Small intestine (tissue), 7 donors: ENCODE measurements at regions not wholly inside any gene's neighbourhood (a gene's known extent, or its start where the extent isn't known, plus 50 kb on each side); places are given as distances from the start of the nearest gene placed in this dataset.

Experiments used
- DNase-seq, 2 donors: peaks; one replicate each; pipeline versions ENCODE4 v3.0.0 to v3.0.0-alpha.2; 2013
- FAIRE-seq: peaks from 2 replicates; lab custom pipeline; 2012; peaks lifted over from hg19 to GRCh38; lab: Jason Lieb, UNC
- H3K27ac ChIP-seq, 3 donors: one replicate each; pipeline ENCODE4 v1.5.1; 2013; ENCODE audit warnings: low read length in 2 of 3, mild to moderate bottlenecking in 2 of 3, control low read depth in 1 of 3, inconsistent platforms in 1 of 3, low read depth in 1 of 3, moderate library complexity in 1 of 3
- H3K27me3 ChIP-seq, 3 donors: one replicate each; pipeline ENCODE4 v1.6.1; 2013; ENCODE audit warnings: low read length in 3 of 3, inconsistent platforms in 1 of 3; ENCODE audit not compliant: control insufficient read depth in 3 of 3, insufficient read depth in 3 of 3
- H3K36me3 ChIP-seq, 3 donors: one replicate each; pipeline ENCODE4 v1.6.1; 2013; ENCODE audit warnings: low read length in 3 of 3, inconsistent platforms in 1 of 3, low read depth in 1 of 3, mild to moderate bottlenecking in 1 of 3, moderate library complexity in 1 of 3; ENCODE audit not compliant: control insufficient read depth in 3 of 3, insufficient read depth in 2 of 3
- H3K4me1 ChIP-seq, 3 donors: one replicate each; pipeline ENCODE4 v1.6.1; 2013; ENCODE audit warnings: low read length in 2 of 3, inconsistent platforms in 1 of 3, low read depth in 1 of 3, mild to moderate bottlenecking in 1 of 3, moderate library complexity in 1 of 3; ENCODE audit not compliant: control insufficient read depth in 3 of 3, insufficient read depth in 2 of 3
- H3K4me3 ChIP-seq, 3 donors: one replicate each; pipeline ENCODE4 v1.5.1; 2013; ENCODE audit warnings: low read length in 3 of 3, control low read depth in 1 of 3, inconsistent platforms in 1 of 3, low read depth in 1 of 3, mild to moderate bottlenecking in 1 of 3, moderate library complexity in 1 of 3
- H3K9me3 ChIP-seq, 2 donors: one replicate each; pipeline ENCODE4 v1.6.1; 2013; ENCODE audit warnings: low read depth in 1 of 2, low read length in 1 of 2; ENCODE audit not compliant: control insufficient read depth in 2 of 2, insufficient read depth in 1 of 2
- WGBS, 3 donors: extraction: QIAGEN DNeasy Blood & Tissue Kit; methylation state at CpG; one replicate each; pipeline ENCODE4 v1.1.7; 2013; 5-methylcytosine and 5-hydroxymethylcytosine counted together
- donor health status: healthy with polysubstance abuse.
- donor health status: control.
- donor health status: control.
- donor health status: Bipolar disorder and iron deficiency.
- donor health status: healthy.

- H3K27ac ChIP-seq, result no peak overlapping the region
- 57 to 68% (median 62%) methylated on average over 5 of the region's 5 CpGs for WGBS, 3 donors
- no peaks in the 10 kb centered on the region for H3K4me1 ChIP-seq
- no peaks in the 10 kb centered on the region for H3K9me3 ChIP-seq
- H3K36me3 ChIP-seq, result no peaks in the 10 kb centered on the region
- no peak for FAIRE-seq
- H3K27me3 ChIP-seq, result no peaks in the 10 kb centered on the region
- DNase-seq, result no peak
- no peak overlapping the region for H3K4me3 ChIP-seq
Observed at GRCh38 chr22:22815397-22816170, 72.0 kb upstream of the IGLL5 start.

- Histone ChIP-seq H3K4me1 (no peaks in the 10 kb centered on the region), H3K27me3 (no peaks in the 10 kb centered on the region), H3K36me3 (no peaks in the 10 kb centered on the region), H3K4me3 (no peak overlapping the region), H3K9me3 (no peaks in the 10 kb centered on the region), H3K27ac (no peak overlapping the region)
- no peak for FAIRE-seq
- WGBS, 3 donors, result 81 to 88% (median 82%) methylated on average over 6 of the region's 6 CpGs
- DNase-seq, result no peak
Observed at GRCh38 chr22:22816171-22816514, 71.5 kb upstream of the IGLL5 start.

GRCh38 chr22:22816766-22817410 lies 70.7 kb upstream of the IGLL5 start:
- WGBS, 3 donors, result 75 to 85% (median 84%) methylated on average over 8 of the region's 8 CpGs
- H3K27me3 ChIP-seq, result no peaks in the 10 kb centered on the region
- no peaks in the 10 kb centered on the region for H3K4me1 ChIP-seq
- no peaks in the 10 kb centered on the region for H3K9me3 ChIP-seq
- no peak for FAIRE-seq
- DNase-seq, result no peak
- no peak overlapping the region for H3K4me3 ChIP-seq
- H3K27ac ChIP-seq, result no peak overlapping the region
- H3K36me3 ChIP-seq, result no peaks in the 10 kb centered on the region

- Histone ChIP-seq H3K27me3 (no peaks in the 10 kb centered on the region), H3K27ac (no peak overlapping the region), H3K9me3 (no peaks in the 10 kb centered on the region), H3K36me3 (no peaks in the 10 kb centered on the region), H3K4me1 (no peaks in the 10 kb centered on the region), H3K4me3 (no peak overlapping the region)
- no peak for FAIRE-seq
- DNase-seq, result peak in 1 of 2 donors; percentile 52
- 25 to 39% (median 29%) methylated on average over 5 of the region's 5 CpGs for WGBS, 3 donors
Observed at GRCh38 chr22:22817468-22818201, 70.0 kb upstream of the IGLL5 start.

GRCh38 chr22:22818202-22818538 lies 69.4 kb upstream of the IGLL5 start:
- Histone ChIP-seq H3K9me3 (no peaks in the 10 kb centered on the region), H3K4me1 (no peaks in the 10 kb centered on the region), H3K27ac (no peak overlapping the region), H3K4me3 (no peak overlapping the region), H3K27me3 (no peaks in the 10 kb centered on the region), H3K36me3 (no peaks in the 10 kb centered on the region)
- 50 to 78% (median 62%) methylated on average over 3 of the region's 3 CpGs for WGBS, 3 donors
- FAIRE-seq, result no peak
- DNase-seq, result no peak

- DNase-seq, result peak in 1 of 2 donors; percentile 10
- 82 to 85% (median 85%) methylated on average over 12 of the region's 12 CpGs for WGBS, 3 donors
- H3K4me3 ChIP-seq, result no peak overlapping the region
Observed at GRCh38 chr22:22818861-22819855, 68.5 kb upstream of the IGLL5 start.

GRCh38 chr22:22820076-22820475 lies 67.5 kb upstream of the IGLL5 start:
- Histone ChIP-seq H3K9me3 (no peaks in the 10 kb centered on the region), H3K4me3 (no peak overlapping the region), H3K36me3 (no peaks in the 10 kb centered on the region), H3K27me3 (no peaks in the 10 kb centered on the region), H3K4me1 (no peaks in the 10 kb centered on the region), H3K27ac (peak overlapping the region in 1 of 3 donors; percentile 56)
- DNase-seq (no peak), FAIRE-seq (no peak)
- 74 to 87% (median 81%) methylated on average over 3 of the region's 3 CpGs for WGBS, 3 donors

More at GRCh38 chr22:22818861-22819855, 68.5 kb upstream of the IGLL5 start:
- Histone ChIP-seq H3K36me3 (no peaks in the 10 kb centered on the region), H3K27ac (peak overlapping the region in 2 of 3 donors; percentile 41 to 56), H3K4me1 (no peaks in the 10 kb centered on the region), H3K27me3 (no peaks in the 10 kb centered on the region), H3K9me3 (no peaks in the 10 kb centered on the region)
- no peak for FAIRE-seq

- Histone ChIP-seq H3K27ac (peak overlapping the region in 1 of 3 donors; percentile 56), H3K4me3 (no peak overlapping the region), H3K27me3 (no peaks in the 10 kb centered on the region), H3K9me3 (no peaks in the 10 kb centered on the region), H3K4me1 (no peaks in the 10 kb centered on the region), H3K36me3 (no peaks in the 10 kb centered on the region)
- DNase-seq, result peak in 1 of 2 donors; percentile 39
- 64 to 83% (median 75%) methylated on average over 2 of the region's 2 CpGs for WGBS, 3 donors
- FAIRE-seq, result no peak
Observed at GRCh38 chr22:22820626-22821025, 67.0 kb upstream of the IGLL5 start.
